ENCODE measurements at regions not wholly inside any gene's neighbourhood (a gene's known extent, or its start where the extent isn't known, plus 50 kb on each side); places are given as distances from the start of the nearest gene placed in this dataset.

DNA sequence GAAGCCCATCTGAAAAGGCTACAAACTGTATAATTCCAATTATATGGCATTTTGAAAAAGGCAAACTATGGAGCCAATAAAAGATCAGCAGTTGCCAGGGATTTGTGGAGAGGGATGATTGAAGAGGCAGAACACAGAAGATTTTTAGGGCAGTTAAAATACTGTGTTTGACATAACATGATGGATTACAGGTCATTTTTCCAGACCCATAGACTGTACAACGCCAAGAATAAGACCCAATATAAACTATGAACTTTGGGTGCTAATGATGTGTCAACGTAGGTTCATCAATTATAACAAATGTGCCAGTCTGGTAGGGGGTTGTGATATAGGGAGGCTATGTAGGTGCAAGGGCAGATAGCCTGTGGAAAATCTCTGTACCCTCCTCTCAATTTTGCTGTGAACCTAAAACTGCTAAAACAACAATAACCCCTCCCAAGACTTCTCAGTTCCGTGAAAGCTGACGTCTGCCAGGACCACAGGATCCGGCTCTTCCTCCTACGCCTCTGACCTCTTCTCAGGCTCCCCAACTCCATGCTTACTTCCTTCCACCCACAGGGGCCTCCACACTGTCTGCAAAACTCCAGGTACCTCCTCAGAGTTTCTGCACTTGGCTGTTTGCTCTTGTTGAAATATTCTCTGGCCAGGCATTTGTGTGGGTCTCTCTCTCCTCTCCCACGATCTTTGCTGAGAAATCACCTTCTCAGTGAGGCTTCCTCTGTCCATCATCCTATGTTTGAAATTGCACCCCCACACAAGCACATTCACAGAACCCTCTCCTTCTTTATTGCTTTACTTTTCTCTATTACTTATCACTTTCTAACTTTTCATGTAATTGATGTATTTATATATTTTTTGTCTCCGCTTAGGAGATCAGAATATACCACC, 131.4 kb downstream of the BBS10 start:
- no peak for DNase-seq

GRCh38 chr12:76208129-76208528, 123.6 kb upstream of the NAP1L1 start:
- DNase-seq = no peak

DNA sequence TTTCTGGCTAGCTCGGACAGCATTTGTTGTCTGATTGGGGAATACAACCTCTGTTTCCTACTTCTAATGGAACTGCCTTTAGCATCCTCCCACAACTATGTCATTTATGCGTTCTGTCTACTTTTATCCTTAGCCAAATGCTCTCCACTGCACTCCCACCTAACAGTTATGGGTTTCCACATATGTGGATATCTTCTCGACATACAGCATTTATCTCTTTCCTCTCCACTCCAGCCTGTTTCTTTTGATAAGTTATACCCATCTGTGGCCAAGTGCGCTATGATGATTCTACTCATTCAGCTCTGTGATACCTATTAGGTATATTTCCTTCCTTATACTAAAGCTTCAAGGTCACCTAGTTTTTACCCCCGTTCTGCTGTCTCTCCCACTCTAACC, 122.2 kb upstream of the NAP1L1 start:
- no peak for DNase-seq

GRCh38 chr12:76206039-76206676, 121.7 kb upstream of the NAP1L1 start:
- no peak for DNase-seq

DNA sequence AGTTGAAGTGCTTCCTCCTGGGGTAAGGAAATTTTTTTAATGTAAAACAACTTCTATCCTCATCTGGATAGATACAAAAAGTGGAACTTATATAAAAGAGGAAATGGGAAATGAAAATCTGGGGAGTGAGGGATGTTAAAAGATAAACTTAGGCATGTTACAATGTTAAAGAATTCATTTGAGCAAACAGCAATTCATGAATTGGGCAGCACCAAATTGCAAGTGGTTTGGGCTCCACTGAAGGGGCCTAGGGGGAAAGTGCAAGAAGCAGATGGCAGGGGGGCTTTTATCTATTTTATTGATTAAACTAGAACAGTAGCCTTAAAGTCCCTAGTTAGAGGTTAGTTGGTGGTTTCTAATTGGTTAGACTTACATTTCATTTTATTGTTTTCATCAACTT, 118.1 kb upstream of the NAP1L1 start:
- DNase-seq = no peak

DNA sequence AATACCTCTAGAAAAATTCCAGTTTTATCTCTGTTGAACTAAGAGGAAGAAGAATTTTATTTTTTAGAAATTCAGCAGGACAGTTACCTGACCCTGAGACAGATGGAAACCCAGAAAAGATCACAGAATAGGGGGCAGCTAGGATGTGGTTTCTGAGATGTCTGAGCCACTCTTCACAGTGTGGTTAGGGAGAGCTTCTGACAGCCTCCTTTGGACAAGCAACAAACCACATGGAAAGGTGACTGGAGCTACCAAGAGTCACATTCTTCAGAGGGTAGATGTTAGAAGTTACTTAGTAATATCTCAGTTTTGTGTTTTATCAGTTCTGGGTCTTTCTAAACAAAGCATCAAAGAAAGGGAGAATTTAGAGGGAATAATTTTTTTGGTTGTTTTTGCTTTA, 117.3 kb upstream of the NAP1L1 start:
- DNase-seq = no peak

DNA sequence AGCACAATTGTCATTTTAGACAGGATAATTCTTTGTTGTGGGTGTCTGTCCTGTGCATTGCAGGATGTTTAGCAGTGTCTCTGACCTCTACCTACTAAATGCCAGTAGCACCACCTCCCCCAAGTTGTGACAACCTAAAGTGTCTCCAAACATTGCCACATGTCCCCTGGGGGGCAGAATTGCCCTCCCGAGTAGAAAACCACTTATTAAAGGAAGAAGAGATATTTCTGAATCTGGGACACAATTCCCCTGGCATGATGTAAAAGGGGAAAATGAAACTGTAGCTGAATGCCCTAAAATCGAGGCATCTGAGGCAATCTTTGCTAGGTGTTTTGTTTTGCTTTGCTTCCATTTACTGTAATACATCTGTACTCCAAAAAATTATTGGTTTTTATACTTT, 116.8 kb upstream of the NAP1L1 start:
- DNase-seq = no peak

- no peak for DNase-seq
Measured at GRCh38 chr12:76199808-76200207, 115.3 kb upstream of the NAP1L1 start.

DNA sequence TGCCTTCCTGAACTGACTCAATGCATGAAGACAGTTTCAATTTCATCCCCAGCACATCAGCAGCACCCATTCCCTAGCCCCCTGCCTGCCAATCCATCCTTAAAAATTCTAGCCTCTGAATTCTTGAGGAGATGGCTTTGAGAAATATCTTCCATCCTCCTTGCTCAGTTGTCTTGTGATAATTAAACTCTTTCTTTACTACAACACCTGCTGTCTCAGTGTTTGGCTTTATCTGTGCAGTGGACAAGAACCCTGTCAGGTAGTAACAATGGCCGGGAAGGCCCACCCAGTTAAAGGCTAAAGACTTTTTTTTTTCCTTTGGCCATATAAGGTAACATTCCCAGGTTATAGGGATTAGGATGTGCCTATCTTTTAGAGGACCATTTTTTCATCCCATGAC, 114.4 kb upstream of the NAP1L1 start:
- no peak for DNase-seq

DNA sequence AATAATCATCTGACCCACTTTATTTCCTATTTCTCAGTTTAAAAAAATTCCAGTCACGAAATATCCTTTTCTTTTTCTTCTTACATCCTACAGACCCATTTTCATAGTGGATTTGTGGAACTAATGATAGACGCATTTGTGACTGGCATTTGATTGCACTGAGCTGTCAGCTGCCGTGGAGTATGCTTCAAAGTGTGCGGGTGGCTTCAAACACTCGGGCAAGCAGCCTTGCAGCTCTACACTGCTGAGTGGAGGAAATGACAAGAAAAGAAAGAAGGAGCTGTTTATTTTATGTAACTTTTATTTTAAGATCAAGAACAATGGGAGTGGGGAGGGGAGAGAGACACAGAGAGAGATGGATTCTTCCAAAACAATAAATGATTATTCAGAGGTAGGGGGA, 112.8 kb upstream of the NAP1L1 start:
- no peak for DNase-seq

- no peak for DNase-seq
Measured at GRCh38 chr12:76195920-76196319, 111.4 kb upstream of the NAP1L1 start.

DNA sequence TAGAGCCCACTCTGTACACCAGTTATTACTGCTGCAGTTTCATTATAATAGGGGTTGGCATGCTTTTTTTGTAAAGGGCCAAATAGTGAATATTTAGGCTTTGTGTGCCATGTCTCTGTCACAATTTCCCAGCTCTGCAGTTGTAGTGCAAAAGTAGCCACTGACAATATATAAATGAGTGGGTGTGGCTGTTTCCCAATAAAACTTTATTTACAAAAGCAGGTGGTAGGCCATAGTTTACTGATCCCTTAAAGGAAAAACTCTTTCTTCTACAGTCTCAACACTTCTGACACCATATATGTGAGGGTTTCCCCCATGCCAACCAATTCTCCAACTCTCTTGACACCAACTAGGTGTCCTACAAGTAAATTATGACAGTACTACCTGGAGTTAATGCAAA, 110.2 kb upstream of the NAP1L1 start:
- no peak for DNase-seq

GRCh38 chr12:76193961-76194360, 109.5 kb upstream of the NAP1L1 start:
- no peak for DNase-seq

DNA sequence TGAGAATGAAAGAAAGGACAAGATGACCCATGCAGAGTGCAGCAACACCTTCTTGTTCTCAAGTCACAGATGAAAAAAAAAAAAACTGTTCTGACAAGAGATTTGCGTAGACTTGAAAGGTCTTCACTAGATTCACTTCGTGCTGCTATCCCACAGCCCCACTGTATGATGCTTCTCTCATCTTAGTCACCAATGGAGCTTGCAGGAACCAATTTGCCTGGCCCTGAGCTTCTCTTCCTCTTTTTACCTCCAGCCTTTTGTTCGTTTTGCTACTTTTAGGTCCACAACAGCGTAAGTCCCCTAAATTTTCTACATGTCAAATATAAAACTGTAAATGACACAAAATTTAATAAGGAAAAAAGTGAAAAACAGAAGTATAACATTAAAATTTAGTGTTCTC, 107.9 kb upstream of the NAP1L1 start:
- no peak for DNase-seq

GRCh38 chr12:76190299-76190698, 105.8 kb upstream of the NAP1L1 start:
- DNase-seq = no peak

DNA sequence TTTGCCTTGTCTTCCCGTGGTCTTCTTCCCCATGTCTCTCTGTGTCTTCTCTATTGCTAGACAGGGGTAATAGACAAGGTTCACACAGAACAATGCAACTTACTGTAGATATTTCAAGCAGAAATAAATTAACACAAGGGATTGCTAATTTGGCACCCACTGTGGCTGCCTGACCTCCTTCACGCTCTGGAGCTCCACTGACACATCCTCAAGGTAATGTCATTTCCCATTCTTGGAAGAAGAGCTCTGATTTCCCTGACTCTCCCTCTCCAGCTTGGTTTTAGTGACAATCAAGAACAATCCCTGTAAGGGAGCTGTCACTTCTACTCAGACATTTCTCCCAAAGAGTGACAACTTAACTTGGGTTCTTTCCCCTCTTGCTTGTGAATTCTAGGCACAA, 105.4 kb upstream of the NAP1L1 start:
- DNase-seq = no peak

- no peak for DNase-seq
Measured at GRCh38 chr12:76187177-76187576, 102.7 kb upstream of the NAP1L1 start.

- no peak for DNase-seq
Measured at GRCh38 chr12:76186131-76186906, 101.8 kb upstream of the NAP1L1 start.

- DNase-seq = peak; percentile 32
Measured at GRCh38 chr12:76183459-76184186, 99.1 kb upstream of the NAP1L1 start.

DNA sequence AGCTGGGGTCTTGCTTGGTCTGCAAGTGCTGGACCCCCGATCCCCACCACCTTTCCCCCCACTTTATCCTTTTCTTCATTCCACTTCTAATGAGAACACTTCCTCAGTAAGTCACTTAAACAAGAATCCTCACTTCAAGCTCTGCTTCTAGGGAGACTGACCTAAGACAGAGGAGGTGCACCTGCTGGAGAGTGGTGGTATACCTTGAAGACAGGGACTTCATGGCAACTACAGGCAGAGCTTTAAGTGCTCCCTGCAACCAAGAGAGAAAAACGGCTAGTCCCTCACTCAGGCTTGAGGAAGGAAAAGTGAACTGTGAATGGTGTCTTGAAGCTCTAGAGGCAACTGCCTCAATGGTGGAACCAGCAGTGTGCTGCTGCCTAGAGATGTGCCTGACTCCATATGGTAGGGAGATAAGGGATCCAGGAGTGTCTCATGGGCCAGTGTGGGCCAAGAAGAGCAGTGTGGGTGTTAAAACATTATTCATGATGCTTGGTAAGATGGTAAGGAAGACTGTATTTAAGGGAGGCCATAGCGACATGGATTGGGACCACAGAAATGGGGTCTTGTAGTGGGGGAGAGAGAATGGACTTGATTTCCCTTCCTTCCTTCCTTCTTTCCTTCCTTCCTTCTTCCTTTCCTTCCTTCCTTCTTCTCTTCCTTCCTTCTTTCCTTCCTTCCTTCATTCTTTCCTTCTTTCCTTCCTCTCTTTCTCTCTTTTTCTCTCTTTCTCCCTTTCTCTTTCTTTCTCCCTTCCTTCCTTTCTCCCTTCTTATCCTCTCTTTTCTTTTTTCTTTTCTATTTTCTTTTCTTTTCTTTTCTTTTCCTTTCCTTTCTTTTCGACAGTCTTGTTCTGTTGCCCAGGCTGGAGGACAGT, 96.2 kb upstream of the NAP1L1 start:
- no peak for DNase-seq

- no peak for DNase-seq
Measured at GRCh38 chr12:76178452-76178851, 94.0 kb upstream of the NAP1L1 start.

- DNase-seq = no peak
Measured at GRCh38 chr12:76177821-76178220, 93.3 kb upstream of the NAP1L1 start.
